ENCODE measurements at regions not wholly inside any gene's neighbourhood (a gene's known extent, or its start where the extent isn't known, plus 50 kb on each side); places are given as distances from the start of the nearest gene placed in this dataset.

DNA sequence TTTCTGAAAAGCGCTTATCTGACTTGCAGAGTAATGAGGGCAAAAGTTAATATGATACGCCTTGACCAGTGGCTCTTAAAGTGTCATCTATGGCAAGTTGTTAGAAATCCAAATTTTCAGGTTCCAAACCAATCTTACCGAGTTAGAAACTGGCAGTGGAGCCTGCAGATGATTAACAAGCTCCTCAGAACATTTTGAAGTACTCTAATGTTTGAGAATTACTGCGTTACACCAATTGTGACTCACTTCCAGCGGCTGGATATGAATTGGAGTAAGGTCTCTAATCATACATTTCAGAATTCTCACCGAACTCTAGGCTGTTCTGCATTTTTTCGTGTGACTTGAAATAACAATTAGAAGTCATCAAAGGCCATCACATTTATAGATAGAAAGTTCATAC lies 73.5 kb upstream of the TMPRSS15 start:
- 67 to 81% methylated on average over 7 of the region's 7 CpGs for WGBS, 2 donors (ENCODE audit: low coverage in 1 of 2)
- H3K27me3 ChIP-seq = no peaks in the 10 kb centered on the region
- peaks cover 0 to 7% (median 2%) of the 10 kb centered on the region in 4 donors for H3K4me1 ChIP-seq
- intact Hi-C loops (cut with DNase I; ENCODE audit: low total_unique reads) (no loop called here), in situ Hi-C loops (cut with MboI; ENCODE audit: low pct_ligation_motif_present in 1 of 4, low pct_unique_long_range_greater_than_20kb in 1 of 4, low sequenced_read_pairs in 3 of 4) (no loop called here)
- no peak overlapping the region for H3K4me3 ChIP-seq
- H3K36me3 ChIP-seq = no peaks in the 10 kb centered on the region
- TF ChIP-seq, protein P1, sequence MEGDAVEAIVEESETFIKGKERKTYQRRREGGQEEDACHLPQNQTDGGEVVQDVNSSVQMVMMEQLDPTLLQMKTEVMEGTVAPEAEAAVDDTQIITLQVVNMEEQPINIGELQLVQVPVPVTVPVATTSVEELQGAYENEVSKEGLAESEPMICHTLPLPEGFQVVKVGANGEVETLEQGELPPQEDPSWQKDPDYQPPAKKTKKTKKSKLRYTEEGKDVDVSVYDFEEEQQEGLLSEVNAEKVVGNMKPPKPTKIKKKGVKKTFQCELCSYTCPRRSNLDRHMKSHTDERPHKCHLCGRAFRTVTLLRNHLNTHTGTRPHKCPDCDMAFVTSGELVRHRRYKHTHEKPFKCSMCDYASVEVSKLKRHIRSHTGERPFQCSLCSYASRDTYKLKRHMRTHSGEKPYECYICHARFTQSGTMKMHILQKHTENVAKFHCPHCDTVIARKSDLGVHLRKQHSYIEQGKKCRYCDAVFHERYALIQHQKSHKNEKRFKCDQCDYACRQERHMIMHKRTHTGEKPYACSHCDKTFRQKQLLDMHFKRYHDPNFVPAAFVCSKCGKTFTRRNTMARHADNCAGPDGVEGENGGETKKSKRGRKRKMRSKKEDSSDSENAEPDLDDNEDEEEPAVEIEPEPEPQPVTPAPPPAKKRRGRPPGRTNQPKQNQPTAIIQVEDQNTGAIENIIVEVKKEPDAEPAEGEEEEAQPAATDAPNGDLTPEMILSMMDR (IDR thresholded peaks at IDR 0.05) = no peak
- TF ChIP-seq POLR2A (IDR thresholded peaks at IDR 0.05) (no peak), EP300 (IDR thresholded peaks at IDR 0.05; ENCODE audit: low read depth) (no peak), POLR2AphosphoS5 (IDR thresholded peaks at IDR 0.05) (no peak)
- H3K27ac ChIP-seq = no peak overlapping the region
- H3K9me3 ChIP-seq = no peaks in the 10 kb centered on the region
- no peak for DNase-seq

- in situ Hi-C loops (cut with MboI; ENCODE audit: low pct_ligation_motif_present in 1 of 4, low pct_unique_long_range_greater_than_20kb in 1 of 4, low sequenced_read_pairs in 3 of 4) = no loop called here
- H3K36me3 ChIP-seq = no peaks in the 10 kb centered on the region
- H3K27me3 ChIP-seq = no peaks in the 10 kb centered on the region
- H3K9me3 ChIP-seq = no peaks in the 10 kb centered on the region
- no peak overlapping the region for H3K4me3 ChIP-seq
- DNase-seq = no peak
- peaks cover 0 to 7% (median 2%) of the 10 kb centered on the region in 4 donors for H3K4me1 ChIP-seq
- TF ChIP-seq POLR2AphosphoS5 (IDR thresholded peaks at IDR 0.05) = no peak
- TF ChIP-seq POLR2A (IDR thresholded peaks at IDR 0.05) = no peak
- H3K27ac ChIP-seq = no peak overlapping the region
- intact Hi-C loops (cut with DNase I; ENCODE audit: low total_unique reads) = no loop called here
- WGBS, 2 donors (ENCODE audit: low coverage in 1 of 2) = 26 to 38% methylated on average over 1 of the region's 1 CpG
Measured at GRCh38 chr21:18478513-18478912, 74.9 kb upstream of the TMPRSS15 start.

DNA sequence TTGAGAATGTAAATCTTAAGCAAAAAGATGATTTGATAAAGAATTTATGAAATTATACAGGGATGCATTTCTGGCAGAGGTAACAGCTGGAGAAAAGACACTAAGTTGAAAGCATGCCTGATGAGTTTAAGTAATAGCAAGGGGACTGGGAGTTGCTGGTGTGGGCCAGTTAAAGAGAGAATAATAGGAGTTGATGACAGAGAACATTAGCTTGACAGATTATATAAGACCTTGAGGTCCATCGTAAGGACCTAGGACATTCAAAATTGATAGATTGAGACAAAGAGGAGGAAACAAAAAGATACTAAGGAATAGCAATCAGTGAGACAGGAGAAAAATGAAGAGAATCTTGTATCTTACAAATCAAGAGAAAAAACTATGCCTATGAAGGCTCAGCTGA lies 84.7 kb upstream of the TMPRSS15 start:
- intact Hi-C loops (cut with DNase I; ENCODE audit: low total_unique reads) = no loop called here

DNA sequence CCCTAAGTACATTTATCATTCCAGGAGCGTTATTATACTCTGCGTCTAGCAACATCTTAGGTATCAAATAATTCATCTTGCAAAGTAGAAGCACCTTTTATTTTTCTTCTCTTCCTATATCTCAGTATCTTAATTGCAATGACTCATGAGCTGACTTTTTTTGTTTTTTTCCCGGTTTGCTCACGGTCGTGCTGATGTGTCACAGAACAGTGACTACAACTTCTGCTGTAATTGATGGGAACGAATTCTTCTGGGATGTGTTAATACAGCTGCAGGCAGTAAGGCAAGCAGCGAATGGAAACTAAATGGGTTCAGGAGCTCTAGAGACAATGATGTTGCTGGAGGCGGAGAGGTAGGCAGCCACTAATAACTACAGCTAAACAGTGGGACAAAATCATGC lies 89.8 kb upstream of the TMPRSS15 start:
- TF ChIP-seq POLR2AphosphoS5 (IDR thresholded peaks at IDR 0.05) (no peak), POLR2A (IDR thresholded peaks at IDR 0.05) (no peak), EP300 (IDR thresholded peaks at IDR 0.05; ENCODE audit: low read depth) (no peak)
- TF ChIP-seq, protein P1 (IDR thresholded peaks at IDR 0.05) = no peak
- in situ Hi-C loops (cut with MboI; ENCODE audit: low pct_ligation_motif_present in 1 of 4, low pct_unique_long_range_greater_than_20kb in 1 of 4, low sequenced_read_pairs in 3 of 4) = no loop called here
- H3K4me3 ChIP-seq = no peak overlapping the region

More for the DNA sequence above, 84.7 kb upstream of the TMPRSS15 start:
- H3K36me3 ChIP-seq = no peaks in the 10 kb centered on the region
- DNase-seq = no peak
- no peaks in the 10 kb centered on the region for H3K27me3 ChIP-seq
- H3K9me3 ChIP-seq = no peaks in the 10 kb centered on the region
- H3K27ac ChIP-seq = no peak overlapping the region
- no peak overlapping the region for H3K4me3 ChIP-seq
- in situ Hi-C loops (cut with MboI; ENCODE audit: low pct_ligation_motif_present in 1 of 4, low pct_unique_long_range_greater_than_20kb in 1 of 4, low sequenced_read_pairs in 3 of 4) = no loop called here
- TF ChIP-seq POLR2AphosphoS5 (IDR thresholded peaks at IDR 0.05) (no peak), POLR2A (IDR thresholded peaks at IDR 0.05) (no peak)
- no peaks in the 10 kb centered on the region for H3K4me1 ChIP-seq
- WGBS, 2 donors (ENCODE audit: low coverage in 1 of 2) = 91 to 96% methylated on average over 1 of the region's 1 CpG

GRCh38 chr21:18495523-18495922 lies 91.9 kb upstream of the TMPRSS15 start:
- intact Hi-C loops (cut with DNase I; ENCODE audit: low total_unique reads) (no loop called here), in situ Hi-C loops (cut with MboI; ENCODE audit: low pct_ligation_motif_present in 1 of 4, low pct_unique_long_range_greater_than_20kb in 1 of 4, low sequenced_read_pairs in 3 of 4) (no loop called here)
- no peak overlapping the region for H3K4me3 ChIP-seq
- no peaks in the 10 kb centered on the region for H3K27me3 ChIP-seq
- 74 to 90% methylated on average over 1 of the region's 1 CpG for WGBS, 2 donors (ENCODE audit: low coverage in 1 of 2)
- no peak overlapping the region for H3K27ac ChIP-seq
- H3K36me3 ChIP-seq = no peaks in the 10 kb centered on the region
- no peak for DNase-seq
- no peaks in the 10 kb centered on the region for H3K4me1 ChIP-seq
- TF ChIP-seq EP300 (IDR thresholded peaks at IDR 0.05; ENCODE audit: low read depth) = no peak
- no peaks in the 10 kb centered on the region for H3K9me3 ChIP-seq

More for the DNA sequence above, 89.8 kb upstream of the TMPRSS15 start:
- H3K9me3 ChIP-seq = no peaks in the 10 kb centered on the region
- H3K4me1 ChIP-seq = no peaks in the 10 kb centered on the region
- intact Hi-C loops (cut with DNase I; ENCODE audit: low total_unique reads) = no loop called here
- H3K27me3 ChIP-seq = no peaks in the 10 kb centered on the region
- WGBS, 2 donors (ENCODE audit: low coverage in 1 of 2) = 82 to 94% methylated on average over 2 to 8 of the region's 8 CpGs
- no peaks in the 10 kb centered on the region for H3K36me3 ChIP-seq
- no peak for DNase-seq
- no peak overlapping the region for H3K27ac ChIP-seq

DNA sequence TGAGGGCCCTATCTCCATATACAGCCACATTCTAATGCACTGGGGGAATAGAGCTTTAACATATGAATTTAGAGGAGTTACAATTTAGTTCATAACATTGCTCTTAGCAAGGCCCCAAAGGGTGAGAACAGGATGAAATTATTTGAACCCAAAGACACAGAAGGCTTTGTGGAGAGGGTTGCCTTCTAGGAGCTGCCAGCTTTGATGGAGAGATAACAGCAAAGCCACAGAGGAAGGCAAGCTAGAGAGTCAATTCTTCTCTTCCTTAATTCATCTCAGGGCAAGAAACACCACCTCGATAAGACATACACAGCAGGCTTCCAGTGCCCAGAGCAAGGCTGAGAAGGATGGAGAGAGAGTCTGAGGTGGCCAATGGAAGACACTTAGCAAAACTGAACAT lies 94.8 kb upstream of the TMPRSS15 start:
- TF ChIP-seq, protein P1 (IDR thresholded peaks at IDR 0.05) = no peak
- TF ChIP-seq POLR2A (IDR thresholded peaks at IDR 0.05) (no peak), EP300 (IDR thresholded peaks at IDR 0.05; ENCODE audit: low read depth) (no peak), POLR2AphosphoS5 (IDR thresholded peaks at IDR 0.05) (no peak)
- Histone ChIP-seq H3K4me3 (no peak overlapping the region), H3K9me3 (peaks cover 0 to 4% of the 10 kb centered on the region in 2 donors), H3K36me3 (no peaks in the 10 kb centered on the region), H3K27ac (no peak overlapping the region), H3K4me1 (no peaks in the 10 kb centered on the region), H3K27me3 (no peaks in the 10 kb centered on the region)
- in situ Hi-C loops (cut with MboI; ENCODE audit: low pct_ligation_motif_present in 1 of 4, low pct_unique_long_range_greater_than_20kb in 1 of 4, low sequenced_read_pairs in 3 of 4) = no loop called here
- intact Hi-C loops (cut with DNase I; ENCODE audit: low total_unique reads) = no loop called here
- WGBS, 2 donors (ENCODE audit: low coverage in 1 of 2) = 56 to 60% methylated on average over 1 of the region's 1 CpG
- DNase-seq = no peak
